ENCODE measurements at regions not wholly inside any gene's neighbourhood (a gene's known extent, or its start where the extent isn't known, plus 50 kb on each side); places are given as distances from the start of the nearest gene placed in this dataset.

DNA sequence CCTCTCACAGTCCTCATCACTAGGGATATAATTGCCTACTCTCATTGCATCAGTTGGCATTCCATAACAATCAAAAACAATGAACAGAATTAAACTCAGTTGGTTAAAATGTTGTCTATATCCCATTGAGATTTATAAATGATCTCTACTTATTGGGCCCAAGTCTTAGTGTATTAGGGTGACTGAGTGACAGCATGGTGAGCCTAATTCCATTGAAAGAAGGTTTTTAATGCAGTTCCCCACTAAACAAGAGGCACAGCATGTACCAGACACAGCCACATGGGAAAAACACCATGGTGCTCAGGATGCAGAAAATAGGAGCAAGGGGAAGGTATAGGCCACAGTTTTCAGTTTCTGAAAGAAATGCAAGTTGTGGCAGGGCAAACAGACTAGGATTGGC, 208.4 kb downstream of the RFC3 start:
- Histone ChIP-seq H3K79me2 (ENCODE audit: control insufficient read depth, insufficient read depth, low read length) (no peaks in the 10 kb centered on the region), H3K36me3 (replicated peaks in 1 of 2; ENCODE audit: control extremely low read depth in 1 of 2, control insufficient read depth in 1 of 2, extremely low read depth in 1 of 2, insufficient read depth in 2 of 2, low read length in 1 of 2) (no peaks in the 10 kb centered on the region), H3K27ac (ENCODE audit: low read length in 2 of 2) (no peak overlapping the region), H3K27me3 (replicated peaks in 1 of 4; ENCODE audit: control extremely low read depth in 1 of 4, control insufficient read depth in 3 of 4, insufficient read depth in 4 of 4, low read length in 3 of 4) (no peaks in the 10 kb centered on the region), H3K4me2 (replicated peaks; ENCODE audit: low read depth, low read length, poor library complexity, severe bottlenecking) (no peak overlapping the region), H3K4me1 (ENCODE audit: control insufficient read depth in 2 of 2, insufficient read depth in 2 of 2, low read length in 2 of 2) (no peaks in the 10 kb centered on the region), H4K20me1 (ENCODE audit: control insufficient read depth, insufficient read depth, low read length, poor library complexity, severe bottlenecking) (no peaks in the 10 kb centered on the region), H3K9me3 (ENCODE audit: control extremely low read depth in 1 of 3, control insufficient read depth in 2 of 3, insufficient read depth in 1 of 3, low read length in 2 of 3) (peaks cover under 1 to 6% (median 4%) of the 10 kb centered on the region in 3 donors), H3K9ac (ENCODE audit: low read length) (no peak overlapping the region), H3K4me3 (ENCODE audit: control extremely low read depth in 1 of 5, extremely low read depth in 1 of 5, insufficient read depth in 1 of 5, low read depth in 2 of 5, low read length in 4 of 5) (no peak overlapping the region), H2AFZ (ENCODE audit: insufficient read depth, low read depth, low read length, poor library complexity, severe bottlenecking) (no peak overlapping the region)
- peaks cover 15% of the 10 kb centered on the region for H3K9me3 Mint-ChIP-seq (ENCODE audit: insufficient read depth)
- H3K4me1 Mint-ChIP-seq, result no peaks in the 10 kb centered on the region
- TF ChIP-seq CTCF (IDR thresholded peaks at IDR 0.05) (no peak), EZH2 (IDR thresholded peaks at IDR 0.05; ENCODE audit: borderline replicate concordance, insufficient read depth, low read depth, low read length, poor library complexity, severe bottlenecking) (no peak)
- ATAC-seq (ENCODE audit: low read depth), result no peak
- ChIA-PET POLR2A (no interaction called here), CTCF (no interaction called here)
- H3K27ac Mint-ChIP-seq, result no peak overlapping the region
- no peak for DNase-seq
- peaks cover 4% of the 10 kb centered on the region for H3K27me3 Mint-ChIP-seq
- no peak overlapping the region for H3K4me3 Mint-ChIP-seq
- intact Hi-C loops (cut with micrococcal nuclease), result no loop called here

- TF ChIP-seq CTCF (IDR thresholded peaks at IDR 0.05) (no peak), EZH2 (IDR thresholded peaks at IDR 0.05; ENCODE audit: borderline replicate concordance, insufficient read depth, low read depth, low read length, poor library complexity, severe bottlenecking) (no peak)
- 100% methylated on average over 2 of the region's 5 CpGs for WGBS (ENCODE audit: insufficient coverage)
- Histone ChIP-seq H3K4me3 (ENCODE audit: control extremely low read depth in 1 of 5, extremely low read depth in 1 of 5, insufficient read depth in 1 of 5, low read depth in 2 of 5, low read length in 4 of 5) (no peak overlapping the region), H3K9ac (ENCODE audit: low read length) (no peak overlapping the region), H3K9me3 (ENCODE audit: control extremely low read depth in 1 of 3, control insufficient read depth in 2 of 3, insufficient read depth in 1 of 3, low read length in 2 of 3) (peaks cover 0 to 3% (median 2%) of the 10 kb centered on the region in 3 donors), H3K4me2 (replicated peaks; ENCODE audit: low read depth, low read length, poor library complexity, severe bottlenecking) (no peak overlapping the region), H3K36me3 (replicated peaks in 1 of 2; ENCODE audit: control extremely low read depth in 1 of 2, control insufficient read depth in 1 of 2, extremely low read depth in 1 of 2, insufficient read depth in 2 of 2, low read length in 1 of 2) (no peaks in the 10 kb centered on the region), H4K20me1 (ENCODE audit: control insufficient read depth, insufficient read depth, low read length, poor library complexity, severe bottlenecking) (no peaks in the 10 kb centered on the region), H2AFZ (ENCODE audit: insufficient read depth, low read depth, low read length, poor library complexity, severe bottlenecking) (no peak overlapping the region), H3K4me1 (ENCODE audit: control insufficient read depth in 2 of 2, insufficient read depth in 2 of 2, low read length in 2 of 2) (no peaks in the 10 kb centered on the region), H3K27me3 (replicated peaks in 1 of 4; ENCODE audit: control extremely low read depth in 1 of 4, control insufficient read depth in 3 of 4, insufficient read depth in 4 of 4, low read length in 3 of 4) (peaks cover 0 to 3% (median 0%) of the 10 kb centered on the region in 4 experiments), H3K79me2 (ENCODE audit: control insufficient read depth, insufficient read depth, low read length) (no peaks in the 10 kb centered on the region), H3K27ac (ENCODE audit: low read length in 2 of 2) (no peak overlapping the region)
- no peak overlapping the region for H3K4me3 Mint-ChIP-seq
- no peaks in the 10 kb centered on the region for H3K4me1 Mint-ChIP-seq
- intact Hi-C loops (cut with micrococcal nuclease), result no loop called here
- CTCF ChIA-PET, result no interaction called here
- H3K9me3 Mint-ChIP-seq (ENCODE audit: insufficient read depth), result peaks cover 6% of the 10 kb centered on the region
- H3K27ac Mint-ChIP-seq, result no peak overlapping the region
- DNase-seq, result no peak
- POLR2A ChIA-PET, result no interaction called here
- ATAC-seq (ENCODE audit: low read depth), result no peak
- peaks cover 4% of the 10 kb centered on the region for H3K27me3 Mint-ChIP-seq
These were observed 210.8 kb downstream of the RFC3 start for GRCh38 chr13:34028496-34029442.
